Epithelial cell of proximal tubule (primary cell): ENCODE measurements at regions not wholly inside any gene's neighbourhood (a gene's known extent, or its start where the extent isn't known, plus 50 kb on each side); places are given as distances from the start of the nearest gene placed in this dataset.

ENCODE experiments used
- DNase-seq: peaks from one replicate; pipeline ENCODE4 v3.0.0-alpha.2; 2011; ENCODE audit warnings: low read depth
- H3K4me3 ChIP-seq: 2 replicates; pipeline ENCODE4 v1.5.1; 2011; ENCODE audit warnings: low read depth, mild to moderate bottlenecking, low read length
- TF ChIP-seq, protein P1 (sequence below): conservative IDR thresholded peaks from 2 replicates; pipeline ENCODE4 v1.5.1; 2012; ENCODE audit warnings: low read depth, mild to moderate bottlenecking, low read length

DNA sequence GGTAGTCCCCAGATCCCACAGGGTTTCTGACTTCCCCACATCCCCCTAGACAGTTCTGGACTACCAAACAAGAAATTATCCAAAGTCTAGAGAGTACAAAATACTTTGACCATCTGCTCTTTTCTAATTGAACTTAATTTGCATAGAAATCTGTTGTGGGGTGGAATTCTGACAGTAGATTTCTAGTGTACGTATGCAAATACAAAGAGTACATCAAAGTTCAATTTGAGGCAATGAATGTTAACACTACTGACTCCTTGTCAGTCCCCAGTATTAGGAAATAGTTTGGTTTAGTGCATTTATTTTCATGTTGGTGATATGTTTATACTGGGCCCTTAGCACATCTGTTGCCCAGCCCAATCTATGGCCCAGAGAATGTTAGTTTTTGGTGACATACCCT is 292.6 kb downstream of the CETN3 start:
- no peak for DNase-seq
- H3K4me3 ChIP-seq: no peak overlapping the region
- TF ChIP-seq, protein P1, sequence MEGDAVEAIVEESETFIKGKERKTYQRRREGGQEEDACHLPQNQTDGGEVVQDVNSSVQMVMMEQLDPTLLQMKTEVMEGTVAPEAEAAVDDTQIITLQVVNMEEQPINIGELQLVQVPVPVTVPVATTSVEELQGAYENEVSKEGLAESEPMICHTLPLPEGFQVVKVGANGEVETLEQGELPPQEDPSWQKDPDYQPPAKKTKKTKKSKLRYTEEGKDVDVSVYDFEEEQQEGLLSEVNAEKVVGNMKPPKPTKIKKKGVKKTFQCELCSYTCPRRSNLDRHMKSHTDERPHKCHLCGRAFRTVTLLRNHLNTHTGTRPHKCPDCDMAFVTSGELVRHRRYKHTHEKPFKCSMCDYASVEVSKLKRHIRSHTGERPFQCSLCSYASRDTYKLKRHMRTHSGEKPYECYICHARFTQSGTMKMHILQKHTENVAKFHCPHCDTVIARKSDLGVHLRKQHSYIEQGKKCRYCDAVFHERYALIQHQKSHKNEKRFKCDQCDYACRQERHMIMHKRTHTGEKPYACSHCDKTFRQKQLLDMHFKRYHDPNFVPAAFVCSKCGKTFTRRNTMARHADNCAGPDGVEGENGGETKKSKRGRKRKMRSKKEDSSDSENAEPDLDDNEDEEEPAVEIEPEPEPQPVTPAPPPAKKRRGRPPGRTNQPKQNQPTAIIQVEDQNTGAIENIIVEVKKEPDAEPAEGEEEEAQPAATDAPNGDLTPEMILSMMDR: no peak

DNA sequence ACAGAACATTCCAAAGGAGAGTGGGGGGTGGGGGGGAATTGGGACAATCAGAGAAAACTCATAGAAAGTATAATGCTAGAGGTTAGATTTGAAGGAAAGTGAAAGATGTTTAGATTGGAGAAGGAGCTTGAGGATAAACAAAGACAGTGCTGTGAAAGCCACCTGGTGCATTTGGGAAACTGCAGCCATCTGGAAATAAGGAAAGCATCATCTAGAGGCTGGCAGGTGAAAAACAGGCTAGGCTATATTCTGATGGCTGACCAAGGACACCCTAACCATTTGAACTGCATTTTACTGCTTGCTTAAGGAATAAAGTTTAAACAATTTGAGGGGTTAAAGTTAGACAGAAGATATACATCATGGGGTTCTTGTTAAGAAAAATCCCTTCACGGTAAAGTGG is 296.4 kb downstream of the CETN3 start:
- H3K4me3 ChIP-seq: no peak overlapping the region
- TF ChIP-seq, protein P1: no peak
- no peak for DNase-seq

DNA sequence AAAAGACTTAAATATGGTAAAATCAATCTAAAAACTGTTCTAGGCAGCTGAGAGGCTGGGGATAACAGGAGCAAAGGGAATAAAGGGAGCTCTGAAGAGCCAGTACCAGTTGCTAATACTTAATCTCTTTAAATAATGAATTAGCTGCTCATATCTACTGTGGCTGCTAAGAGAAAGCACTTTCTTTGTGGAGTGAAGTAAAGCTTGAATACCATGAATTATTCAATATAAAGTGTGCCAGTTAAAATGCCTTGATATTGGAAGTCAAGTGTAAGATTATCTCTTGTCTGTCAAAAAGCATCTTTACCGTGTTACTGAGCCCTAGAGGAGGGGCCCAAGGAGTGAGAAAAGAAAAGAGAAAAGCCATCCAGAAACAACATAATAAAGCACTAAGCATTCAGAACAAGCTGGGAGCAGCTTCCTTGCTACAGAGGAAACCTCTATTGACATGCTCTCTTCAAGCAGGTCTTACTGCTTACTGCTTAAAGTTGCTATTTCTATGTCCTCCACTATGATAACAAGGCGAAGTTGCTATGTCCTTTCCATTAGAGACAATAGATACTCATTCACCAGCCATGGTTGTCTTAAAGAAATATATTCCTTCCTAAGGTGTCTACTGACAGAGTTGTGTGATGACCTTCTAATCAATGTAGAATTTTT is 297.4 kb downstream of the CETN3 start:
- TF ChIP-seq, protein P1: no peak
- no peak for DNase-seq
- no peak overlapping the region for H3K4me3 ChIP-seq

DNA sequence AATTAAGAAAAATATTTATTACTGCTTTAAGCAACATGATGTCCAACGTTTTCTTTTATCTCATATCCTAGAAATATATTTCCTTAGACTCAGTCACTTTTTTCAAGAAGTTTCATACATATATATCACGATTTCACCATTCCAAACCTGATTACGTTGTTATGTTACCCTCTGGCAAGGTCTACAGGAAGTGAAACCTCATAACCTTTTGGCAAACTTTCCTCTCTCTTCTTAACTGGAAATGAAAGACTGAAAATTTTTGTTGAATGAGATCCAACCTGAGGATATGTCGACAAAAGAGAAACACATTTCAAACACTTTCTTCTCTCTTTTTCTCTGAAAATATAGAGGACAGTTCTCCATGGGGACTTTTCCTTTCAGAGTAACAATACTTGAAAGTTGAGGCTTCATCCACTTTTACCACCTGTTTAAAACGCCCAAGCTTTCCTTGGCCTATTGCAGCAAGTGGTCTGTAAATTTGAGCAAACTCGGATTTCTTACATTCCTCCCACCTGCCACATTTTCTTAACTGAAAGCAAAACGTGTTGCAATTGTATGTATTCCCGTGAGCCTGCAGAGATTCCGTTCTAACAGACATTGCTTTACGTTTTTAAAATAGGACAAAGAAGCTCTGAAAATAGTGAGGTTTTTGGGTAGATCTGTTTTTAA is 298.1 kb downstream of the CETN3 start:
- H3K4me3 ChIP-seq: no peak overlapping the region
- TF ChIP-seq, protein P1: no peak
- DNase-seq: no peak

DNA sequence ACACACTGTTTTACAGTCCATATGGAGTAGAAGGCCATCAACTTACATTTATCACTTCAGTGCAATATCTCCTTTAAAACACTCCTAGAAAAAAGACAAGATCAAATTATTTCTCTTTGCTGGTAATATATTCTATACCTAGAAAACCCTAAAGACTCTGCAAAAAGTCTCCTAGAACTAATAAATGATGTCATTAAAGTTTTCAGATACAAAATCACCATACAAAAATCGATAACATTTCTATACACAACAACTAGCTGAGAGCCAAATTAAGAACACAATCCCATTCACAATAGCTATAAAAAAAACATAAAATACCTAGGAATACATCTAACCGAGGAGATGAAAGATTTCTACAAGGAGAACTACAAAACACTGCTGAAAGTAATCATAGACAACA is 300.3 kb downstream of the CETN3 start:
- DNase-seq: no peak
- H3K4me3 ChIP-seq: no peak overlapping the region
- TF ChIP-seq, protein P1: no peak

DNA sequence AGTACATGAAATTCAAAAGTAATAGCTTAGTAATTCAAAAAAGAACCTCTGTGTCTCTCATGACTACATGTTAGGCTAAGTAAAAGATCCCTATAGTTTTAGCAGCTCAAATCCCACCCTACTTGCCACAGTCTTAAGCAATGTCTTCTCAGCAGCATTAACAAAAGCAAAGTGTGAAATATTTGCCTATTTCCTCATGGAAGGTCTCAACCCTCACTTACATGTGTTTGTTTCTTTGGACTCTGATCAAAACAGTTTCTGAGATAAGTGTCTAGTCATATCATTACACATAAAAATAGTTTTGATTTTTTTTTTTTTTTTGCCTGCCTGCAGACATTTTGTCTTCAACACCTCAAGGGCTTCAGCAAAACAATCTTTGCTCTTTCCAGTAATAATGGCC is 310.5 kb downstream of the CETN3 start:
- DNase-seq: no peak
- TF ChIP-seq, protein P1: no peak
- no peak overlapping the region for H3K4me3 ChIP-seq

DNA sequence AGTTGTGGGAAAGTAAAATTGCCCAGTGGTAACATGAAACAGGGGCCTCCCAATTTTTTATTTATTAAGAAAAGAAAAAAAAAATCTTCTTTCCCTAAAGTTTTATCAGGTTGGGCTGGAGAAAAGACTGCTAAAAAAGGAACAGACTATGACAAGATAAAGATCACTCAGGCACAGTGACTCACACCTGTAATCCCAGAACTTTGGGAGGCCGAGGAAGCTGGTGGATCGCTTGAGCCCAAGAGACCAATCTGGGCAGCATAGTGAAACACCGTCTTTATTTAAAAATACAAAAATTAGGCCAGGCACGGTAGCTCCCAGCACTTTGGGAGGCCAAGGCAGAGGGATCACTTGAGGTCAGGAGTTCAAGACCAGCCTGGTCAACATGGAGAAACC is 312.5 kb downstream of the CETN3 start:
- no peak overlapping the region for H3K4me3 ChIP-seq
- no peak for DNase-seq
- TF ChIP-seq, protein P1: no peak
